ENCODE measurements at regions not wholly inside any gene's neighbourhood (a gene's known extent, or its start where the extent isn't known, plus 50 kb on each side); places are given as distances from the start of the nearest gene placed in this dataset.
"Not testable (repeated sequence)": the region's sequence is repeated elsewhere in the genome, so short reads cannot be mapped to it uniquely, and the experiment has no call there.

DNA sequence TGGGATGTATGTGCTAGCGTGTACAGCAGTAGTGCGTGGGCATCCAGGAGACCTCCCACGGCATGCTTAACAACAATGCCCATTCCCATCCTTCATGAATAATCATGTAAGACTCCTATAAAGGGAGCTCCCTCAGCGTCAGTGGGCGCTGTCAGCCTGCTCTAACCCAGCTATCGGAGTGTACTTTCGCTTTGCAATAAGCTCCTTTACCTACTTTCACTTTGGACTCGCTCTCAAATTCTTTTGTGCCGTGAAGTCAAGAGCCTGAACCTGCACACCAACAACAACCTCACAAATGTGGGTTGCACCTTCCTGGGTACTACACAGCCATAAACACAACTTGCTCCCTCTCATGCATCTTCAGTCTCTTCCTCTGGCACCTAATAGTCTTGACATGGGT lies 114.8 kb upstream of the PAXBP1 start:
- no peak for DNase-seq

GRCh38 chr21:32887026-32887425 lies 115.5 kb upstream of the PAXBP1 start:
- no peak for DNase-seq

GRCh38 chr21:32888971-32889370 lies 117.4 kb upstream of the PAXBP1 start:
- DNase-seq, result no peak

DNA sequence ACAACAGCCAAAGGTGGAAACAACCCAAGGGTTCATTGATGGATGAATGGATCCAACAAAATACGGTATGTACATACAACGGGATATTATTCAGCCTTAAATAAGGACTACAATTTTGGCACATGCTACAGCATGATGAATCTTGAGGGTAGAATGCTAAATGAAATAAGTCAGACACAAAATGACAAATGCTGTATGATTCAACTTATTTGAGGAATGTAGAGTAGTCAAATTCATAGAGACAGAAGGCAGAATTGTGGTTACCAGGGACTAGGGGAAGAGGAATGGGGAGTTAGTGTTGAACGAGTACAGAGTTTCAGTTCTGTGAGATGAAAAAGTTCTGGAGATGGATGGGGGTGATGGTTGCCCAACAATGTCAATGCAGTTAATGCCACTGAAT lies 118.0 kb upstream of the PAXBP1 start:
- DNase-seq, result no peak

DNA sequence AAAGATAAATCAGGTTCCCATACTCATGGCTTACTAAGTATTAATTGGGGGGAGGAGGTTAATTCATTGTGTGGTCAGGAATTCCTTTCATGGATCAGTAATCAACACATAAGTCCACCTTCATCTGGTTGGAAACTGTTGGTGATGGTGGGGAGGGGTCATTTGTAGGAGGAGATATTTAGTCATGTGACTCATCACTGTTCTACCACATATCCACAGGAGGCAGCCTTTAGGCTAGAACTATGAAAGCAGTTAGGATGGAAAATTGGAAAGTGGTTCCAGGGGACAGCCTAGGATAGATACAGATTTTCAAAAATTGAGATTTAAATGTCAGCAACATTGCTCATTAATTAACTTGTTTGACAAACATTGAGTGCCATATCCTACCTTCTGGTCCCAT lies 122.8 kb upstream of the PAXBP1 start:
- DNase-seq, result no peak

- no peak for DNase-seq
Measured at GRCh38 chr21:32900814-32901213, 124.9 kb upstream of the OLIG2 start.

DNA sequence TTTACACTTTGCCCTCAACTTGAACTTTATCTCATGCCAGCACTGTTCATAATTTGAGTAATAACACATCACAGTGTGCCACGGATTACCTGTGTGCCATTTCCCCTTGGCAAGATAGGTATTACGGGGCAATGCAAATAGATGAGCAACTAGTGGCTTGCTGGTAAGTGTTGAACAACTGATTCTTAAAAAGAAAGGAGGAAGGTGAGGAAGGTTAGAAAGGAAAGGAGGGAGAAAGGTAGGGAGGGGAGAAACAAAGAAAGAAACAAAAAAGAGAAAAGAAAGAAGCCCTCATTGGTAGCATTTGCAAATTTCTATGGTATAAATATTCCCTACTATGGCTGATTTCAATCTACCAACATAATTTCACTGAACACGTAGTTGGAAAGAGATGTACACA lies 118.2 kb upstream of the OLIG2 start:
- no peak for DNase-seq

GRCh38 chr21:32908534-32908933 lies 117.2 kb upstream of the OLIG2 start:
- DNase-seq, result no peak

DNA sequence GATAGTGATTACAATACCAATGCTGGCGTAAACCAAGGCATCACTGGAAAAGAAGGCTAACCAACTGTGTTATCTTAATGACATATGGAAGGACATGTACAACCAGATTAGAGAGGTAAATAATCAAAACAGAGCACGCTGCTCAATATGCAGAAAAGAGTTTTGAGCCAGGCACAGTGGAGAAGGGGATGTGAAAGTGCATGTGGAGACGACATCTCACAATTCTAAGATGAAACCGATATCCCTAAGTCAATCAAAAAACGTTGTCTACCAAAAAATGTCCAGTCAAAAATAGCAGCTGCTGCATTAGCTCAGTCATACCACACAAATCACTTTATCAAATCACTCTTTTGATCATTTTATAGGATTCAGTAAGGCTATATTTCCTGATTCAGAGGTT lies 116.3 kb upstream of the OLIG2 start:
- no peak for DNase-seq

DNA sequence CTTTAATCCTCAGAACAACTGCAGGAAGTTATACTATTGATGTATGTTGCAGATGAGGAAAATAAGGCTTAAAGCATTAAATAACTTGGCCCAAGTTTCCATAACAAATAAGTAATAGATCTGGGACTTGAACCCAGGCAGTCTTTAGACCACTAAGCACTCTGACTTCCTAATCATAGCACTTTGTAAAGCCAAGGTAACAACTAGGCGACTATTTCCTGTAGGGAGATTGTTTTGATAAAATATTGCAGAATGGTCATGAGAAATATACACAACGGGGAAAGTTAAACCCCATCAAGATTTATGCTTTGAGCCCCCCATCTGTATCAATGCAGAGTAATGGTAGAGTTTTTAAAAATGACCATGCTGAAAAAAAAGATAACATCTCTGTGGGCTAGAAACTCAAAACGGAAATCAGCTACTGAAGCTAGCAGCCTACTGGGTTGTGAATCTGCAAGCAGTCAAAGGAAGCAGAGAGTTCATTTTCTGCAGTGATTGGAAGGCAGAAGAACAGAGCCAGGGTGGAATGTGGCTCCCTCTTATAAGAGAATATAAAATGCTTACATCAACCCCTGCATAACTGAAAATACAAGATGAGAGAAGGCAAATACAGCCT lies 111.2 kb upstream of the OLIG2 start:
- no peak for DNase-seq

DNA sequence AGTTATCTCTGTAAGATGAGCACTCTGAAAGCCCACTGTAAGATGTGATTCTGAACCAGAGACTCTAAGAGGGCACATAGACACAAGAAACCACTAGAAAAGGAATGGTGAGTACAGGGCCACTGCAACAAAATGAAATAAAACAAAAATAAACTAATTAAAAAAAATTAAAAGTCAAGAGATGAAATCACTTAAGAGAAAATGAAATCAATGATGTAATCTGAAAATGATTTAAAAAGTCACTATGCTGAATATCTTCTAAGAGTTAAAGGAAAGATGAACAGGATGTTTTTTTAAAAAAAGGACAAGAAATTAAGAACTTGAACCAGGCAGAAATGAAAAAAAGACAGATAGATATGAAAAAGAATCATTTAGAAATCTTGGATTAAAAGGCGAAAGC lies 110.6 kb upstream of the OLIG2 start:
- DNase-seq, result no peak

GRCh38 chr21:32916088-32916487 lies 109.6 kb upstream of the OLIG2 start:
- DNase-seq, result no peak

- DNase-seq, result no peak
Measured at GRCh38 chr21:32916522-32917099, 109.1 kb upstream of the OLIG2 start.

- no peak for DNase-seq
Measured at GRCh38 chr21:32917362-32918135, 108.2 kb upstream of the OLIG2 start.

DNA sequence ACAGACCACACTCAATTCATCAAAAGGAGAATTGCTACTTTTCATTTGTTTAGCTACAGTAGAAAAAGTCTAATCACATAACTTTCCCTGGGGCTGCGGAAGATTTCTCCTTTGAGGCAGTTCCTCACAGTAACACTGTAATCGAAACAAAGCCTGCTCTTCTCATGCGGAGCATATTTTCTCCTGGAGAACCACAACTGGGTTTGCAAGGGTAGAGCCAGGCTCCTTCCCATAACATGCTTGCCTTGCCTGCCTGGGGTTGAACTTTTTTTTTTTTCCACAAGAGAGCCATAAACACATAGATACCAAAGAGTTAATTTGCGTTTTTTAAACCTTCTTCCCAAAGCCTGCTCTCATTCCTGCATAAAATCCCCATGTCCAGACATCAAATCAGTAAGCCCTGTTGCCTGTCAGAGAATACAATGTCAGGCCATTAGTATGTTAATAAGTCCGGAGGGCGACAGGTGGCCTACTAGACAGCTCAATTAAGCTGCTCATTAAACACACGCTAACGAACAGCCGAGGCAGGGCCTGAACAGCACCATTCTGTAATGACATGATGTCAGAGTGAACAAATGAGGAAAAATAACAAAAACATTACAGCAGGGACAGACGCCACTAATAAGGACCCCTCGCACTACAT lies 107.1 kb upstream of the OLIG2 start:
- DNase-seq, result no peak

DNA sequence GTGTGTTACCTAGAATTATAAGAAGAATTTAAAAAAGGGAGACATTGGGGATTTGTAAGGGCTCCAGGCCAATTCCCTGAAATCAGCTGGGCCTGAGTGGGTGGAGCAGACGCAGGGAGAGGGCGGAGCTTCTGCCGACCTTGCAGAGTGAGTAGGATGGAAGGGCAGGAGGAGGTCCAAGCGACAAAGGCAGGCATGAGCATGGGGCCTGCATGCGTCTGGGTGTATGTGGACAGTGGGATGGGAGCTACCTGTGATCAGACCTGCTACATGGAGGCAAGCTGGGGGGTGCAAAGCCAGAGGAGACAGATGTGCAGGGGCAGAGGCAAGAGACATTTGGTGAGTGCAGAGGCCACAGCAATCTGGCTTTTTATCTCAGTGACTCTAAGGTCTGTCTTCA lies 105.3 kb upstream of the OLIG2 start:
- DNase-seq, result no peak

GRCh38 chr21:32921632-32922230 lies 104.0 kb upstream of the OLIG2 start:
- no peak for DNase-seq

- DNase-seq, result no peak
Measured at GRCh38 chr21:32925098-32925497, 100.6 kb upstream of the OLIG2 start.

GRCh38 chr21:32929633-32930038 lies 96.1 kb upstream of the OLIG2 start:
- no peak for DNase-seq

DNA sequence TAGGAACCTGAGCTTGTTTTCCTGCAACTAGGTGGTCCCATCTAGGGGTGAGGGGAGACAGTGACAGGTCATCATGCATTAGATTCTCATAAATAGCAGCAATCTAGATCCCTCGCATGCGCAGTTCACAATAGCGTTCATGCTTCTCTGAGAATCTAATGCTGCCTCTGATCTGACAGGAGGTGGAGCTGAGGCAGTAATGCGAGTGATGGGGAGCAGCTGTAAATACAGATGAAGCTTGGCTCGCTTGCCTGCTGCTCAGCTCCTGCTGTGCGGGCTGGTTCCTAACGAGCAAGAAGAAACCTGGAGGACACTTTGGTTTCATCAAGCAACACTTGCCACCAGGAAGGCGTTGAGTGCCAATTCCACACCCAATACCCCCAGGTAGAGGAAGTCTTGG lies 95.1 kb upstream of the OLIG2 start:
- DNase-seq, result no peak

GRCh38 chr21:32934068-32934467 lies 91.7 kb upstream of the OLIG2 start:
- not testable (repeated sequence) for DNase-seq

- no peak for DNase-seq
Measured at GRCh38 chr21:32934829-32935228, 90.9 kb upstream of the OLIG2 start.

All from NCI-H1417 treated with DMSO at 0.1 percent for 48 hours (cell line).